HG03439 (cell line): ENCODE measurements at regions not wholly inside any gene's neighbourhood (a gene's known extent, or its start where the extent isn't known, plus 50 kb on each side); places are given as distances from the start of the nearest gene placed in this dataset.
"Not testable (repeated sequence)": the region's sequence is repeated elsewhere in the genome, so short reads cannot be mapped to it uniquely, and the experiment has no call there.

Source experiments
- ATAC-seq: cut with Tn5 transposase; IDR thresholded peaks from one replicate; pipeline ENCODE4 v1.9.1; 2021; ENCODE audit warnings: mild to moderate bottlenecking, moderate library complexity; ENCODE audit not compliant: unreplicated experiment

DNA sequence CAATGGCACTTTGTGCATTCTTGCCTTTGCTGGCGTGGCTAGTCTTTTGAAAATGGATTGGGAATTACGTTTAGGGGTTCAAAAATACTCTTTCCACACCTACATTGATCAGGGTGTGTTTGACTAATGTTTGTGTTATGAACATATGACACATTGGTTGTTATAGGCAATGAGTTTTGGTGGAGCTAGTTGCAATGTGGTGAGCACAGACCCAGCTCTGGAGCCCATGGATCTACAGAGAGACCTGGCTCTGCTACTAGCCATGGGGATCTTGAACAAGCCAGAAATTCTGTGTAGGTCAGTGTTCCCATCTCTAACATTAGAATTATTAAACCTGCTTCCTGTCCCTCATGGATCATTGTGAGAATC is 222.4 kb upstream of the UBL3 start:
- no peak for ATAC-seq

DNA sequence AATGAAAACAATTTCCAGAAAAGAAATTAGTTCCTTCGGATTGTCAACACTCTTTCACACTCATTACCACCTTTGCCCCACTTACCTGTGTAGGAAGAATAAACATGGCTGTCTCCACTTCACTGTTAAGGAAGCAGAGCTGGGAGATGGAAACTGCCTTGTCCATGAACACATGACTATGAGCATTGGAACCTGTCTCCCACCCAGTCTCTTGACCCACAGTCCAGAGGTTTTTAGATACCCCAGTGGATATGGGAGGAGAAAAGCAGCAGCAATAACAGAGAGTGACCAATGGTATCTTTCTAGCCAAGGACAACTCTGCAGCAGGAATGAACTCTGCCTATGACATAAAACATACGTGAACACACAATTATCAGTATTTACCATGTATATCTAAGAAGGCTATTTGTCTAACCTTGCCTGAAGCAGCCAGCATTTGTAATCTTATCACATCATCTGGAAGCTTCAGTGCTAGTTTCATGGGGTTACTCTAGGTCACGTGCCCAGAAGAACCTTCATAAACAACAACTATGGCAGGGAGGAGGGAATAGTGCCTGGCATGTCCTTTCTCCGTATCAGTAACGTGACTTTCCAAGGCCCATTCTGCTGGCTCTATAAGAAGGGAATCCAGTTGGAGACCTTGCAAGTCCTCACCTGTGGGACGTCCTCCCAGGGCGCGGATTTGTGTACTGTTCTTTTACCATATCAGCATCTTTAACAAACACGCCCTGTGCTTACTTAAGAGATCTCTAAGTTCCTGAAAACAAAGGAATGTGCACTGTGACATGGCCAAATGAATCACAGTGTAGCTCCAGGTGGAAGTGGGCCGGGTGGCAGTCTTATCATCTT is 221.8 kb upstream of the UBL3 start:
- no peak for ATAC-seq

DNA sequence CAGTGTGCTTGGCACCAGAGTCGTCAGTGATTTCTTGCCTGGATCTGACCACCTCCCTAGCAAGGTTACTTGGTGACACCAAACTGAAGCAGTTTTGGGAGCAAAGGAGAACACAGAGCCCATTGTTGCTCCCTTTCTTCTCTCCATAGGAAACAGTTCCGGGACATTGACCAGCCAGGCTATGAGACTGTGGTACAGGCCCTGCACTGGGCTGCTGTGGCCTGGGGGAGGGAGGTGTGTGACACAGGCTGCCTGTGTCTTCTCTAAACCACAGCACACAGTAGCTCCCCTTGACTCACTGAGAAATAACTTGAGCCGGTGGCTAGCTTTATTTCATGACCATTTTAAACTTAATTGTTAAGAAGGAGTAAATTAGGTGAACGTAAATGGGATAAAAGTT is 214.8 kb upstream of the UBL3 start:
- no peak for ATAC-seq

DNA sequence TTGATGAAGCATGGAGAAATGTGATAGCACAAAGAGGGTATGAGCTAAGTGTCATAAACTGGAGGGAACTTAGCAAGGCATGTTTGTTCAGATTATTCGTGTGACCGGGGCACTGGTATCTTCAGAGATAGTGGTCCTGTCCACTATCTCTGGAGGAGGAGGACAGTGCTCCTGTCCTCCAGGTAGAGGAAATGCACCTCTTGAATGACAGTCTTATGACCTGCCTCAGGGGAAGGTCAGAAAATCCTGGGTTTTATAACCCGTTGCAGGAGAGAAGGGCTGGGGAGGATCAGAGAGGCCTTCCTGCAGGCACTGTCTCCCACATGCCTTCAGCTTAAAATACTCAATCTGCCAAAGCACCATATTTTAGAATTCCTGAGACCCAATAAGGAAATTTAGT is 213.5 kb upstream of the UBL3 start:
- no peak for ATAC-seq

DNA sequence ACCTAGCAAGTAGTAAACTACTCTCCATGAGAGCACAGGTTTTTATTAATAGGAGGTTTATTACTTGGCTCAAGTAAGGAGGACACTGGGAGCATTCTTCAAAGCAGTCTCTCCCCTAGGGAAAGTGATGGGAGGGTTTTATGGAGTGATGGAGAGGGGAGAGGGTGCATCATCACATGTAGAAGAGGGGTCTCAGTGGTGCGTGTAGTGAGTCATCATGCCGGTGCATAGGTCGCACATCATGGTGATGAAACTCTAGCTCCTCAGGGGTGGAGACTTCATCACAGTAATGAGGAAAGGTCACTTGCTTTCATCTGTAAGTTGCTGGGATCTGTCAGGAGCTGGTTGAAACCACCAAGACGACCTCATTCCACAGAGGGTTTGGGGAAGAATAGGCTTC is 210.8 kb upstream of the UBL3 start:
- no peak for ATAC-seq

DNA sequence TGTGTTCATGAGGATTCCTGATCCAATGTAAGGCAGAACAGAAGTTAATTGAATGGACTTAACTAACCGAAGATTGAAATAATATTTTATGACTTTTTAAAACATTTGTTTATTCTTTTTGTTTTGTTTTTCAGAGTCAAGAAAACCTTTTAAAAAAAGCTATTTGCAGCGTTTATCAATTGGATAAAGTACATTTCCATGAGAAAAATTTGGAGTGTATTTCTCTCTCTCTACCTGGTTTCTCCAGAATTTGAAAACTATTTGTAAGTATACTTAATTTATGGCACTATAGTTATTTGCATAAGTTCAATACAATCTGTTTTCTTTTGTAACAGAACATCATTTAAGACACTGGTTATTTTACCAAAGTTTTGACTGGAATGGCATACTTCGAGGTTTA is 208.0 kb upstream of the UBL3 start:
- ATAC-seq: no peak

DNA sequence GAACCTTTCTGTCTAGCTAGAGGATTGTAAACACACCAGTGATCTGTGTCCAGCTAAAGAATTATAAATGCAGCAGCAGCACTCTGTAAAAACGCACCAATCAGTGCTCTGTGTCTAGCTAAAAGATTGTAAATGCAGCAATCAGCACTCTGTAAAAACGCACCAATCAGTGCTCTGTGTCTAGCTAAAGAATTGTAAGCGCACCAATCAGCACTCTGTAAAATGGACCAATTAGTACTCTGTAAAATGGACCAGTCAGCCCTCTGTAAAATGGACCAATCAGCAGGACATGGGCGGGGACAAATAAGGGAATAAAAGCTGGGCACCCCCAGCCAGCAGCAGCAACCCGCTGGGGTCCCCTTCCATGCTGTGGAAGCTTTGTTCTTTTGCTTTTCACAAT is 204.1 kb upstream of the UBL3 start:
- not testable (repeated sequence) for ATAC-seq

DNA sequence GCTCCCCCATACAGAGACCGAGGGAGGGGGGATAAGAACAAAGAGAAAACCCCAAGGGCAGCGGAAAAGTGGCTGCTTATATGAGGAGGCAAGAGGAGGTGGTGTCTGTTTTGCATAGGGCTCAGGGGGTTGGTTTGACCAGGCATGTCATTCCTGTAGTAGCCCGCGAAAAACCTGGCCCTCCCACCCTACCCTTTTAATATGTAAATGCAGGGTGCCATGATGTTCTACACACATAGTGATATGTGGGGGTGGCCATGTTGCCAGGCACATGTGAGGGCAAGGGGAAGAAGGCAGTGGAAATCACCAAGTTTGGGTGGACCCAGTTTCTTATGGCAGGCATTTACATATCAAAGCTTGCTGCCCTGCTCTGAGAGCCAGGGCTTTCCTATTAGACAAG is 203.5 kb upstream of the UBL3 start:
- no peak for ATAC-seq

DNA sequence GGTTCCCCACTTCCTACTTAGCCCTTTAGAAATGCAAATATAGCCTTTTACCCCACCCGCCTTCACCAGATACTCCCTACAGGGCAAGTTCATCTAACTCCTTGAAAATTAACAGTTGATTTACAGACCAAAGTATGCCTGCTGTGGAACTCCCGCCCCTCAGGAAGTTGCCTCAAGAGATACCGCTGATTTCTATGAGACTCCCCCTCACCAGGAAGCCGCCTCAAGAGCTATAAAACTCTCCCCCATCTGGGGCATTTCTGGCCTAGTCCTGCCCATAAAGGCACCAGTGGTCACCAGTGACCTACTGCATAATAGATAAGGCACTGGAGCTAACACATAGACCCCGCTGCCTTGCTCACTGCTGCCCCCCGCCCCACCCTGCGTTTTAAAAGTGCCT is 201.7 kb upstream of the UBL3 start:
- no peak for ATAC-seq

DNA sequence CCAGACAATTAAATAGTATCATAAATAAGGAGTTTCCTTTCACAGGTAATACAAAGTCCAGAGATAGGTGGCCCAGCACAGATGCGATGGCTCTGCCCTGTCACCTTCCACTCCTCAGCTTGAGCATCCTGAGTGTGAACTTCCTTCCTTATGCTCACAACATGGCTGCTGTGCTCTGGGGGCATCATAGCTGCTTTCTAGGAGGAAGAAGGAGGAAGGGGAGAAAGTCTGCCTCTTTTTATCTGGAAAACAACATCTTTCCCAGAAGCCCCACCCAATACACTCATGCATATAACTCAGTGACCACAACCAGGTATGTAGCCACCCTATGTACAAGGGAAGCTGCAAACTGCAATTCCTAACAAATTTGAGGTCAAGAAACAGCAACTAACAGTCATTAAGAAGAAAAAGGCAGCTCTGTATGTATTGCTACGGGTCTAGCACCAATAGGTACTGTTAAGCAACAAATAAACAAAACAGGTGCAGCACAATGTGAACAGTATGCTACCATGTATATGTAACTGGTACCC is 201.2 kb upstream of the UBL3 start:
- no peak for ATAC-seq

DNA sequence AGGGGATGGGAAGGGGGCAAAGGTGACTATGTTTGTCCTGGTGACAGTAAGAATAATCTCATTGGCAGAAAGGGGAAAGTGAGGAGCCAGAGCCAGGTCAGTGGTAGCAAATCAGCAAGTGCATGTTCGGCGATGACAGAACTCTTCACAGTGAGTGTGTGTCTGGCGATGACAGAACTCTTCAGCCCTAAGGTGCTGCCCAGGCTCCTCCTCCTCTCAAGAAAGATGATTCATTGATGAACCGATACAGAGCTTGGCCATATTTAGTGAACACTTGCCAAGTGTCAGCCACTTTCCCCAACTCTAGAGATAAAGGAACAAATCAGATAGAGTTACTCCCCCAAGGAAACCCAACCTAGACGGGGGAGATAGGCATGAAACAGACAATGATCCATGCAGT is 199.3 kb upstream of the UBL3 start:
- ATAC-seq: no peak

DNA sequence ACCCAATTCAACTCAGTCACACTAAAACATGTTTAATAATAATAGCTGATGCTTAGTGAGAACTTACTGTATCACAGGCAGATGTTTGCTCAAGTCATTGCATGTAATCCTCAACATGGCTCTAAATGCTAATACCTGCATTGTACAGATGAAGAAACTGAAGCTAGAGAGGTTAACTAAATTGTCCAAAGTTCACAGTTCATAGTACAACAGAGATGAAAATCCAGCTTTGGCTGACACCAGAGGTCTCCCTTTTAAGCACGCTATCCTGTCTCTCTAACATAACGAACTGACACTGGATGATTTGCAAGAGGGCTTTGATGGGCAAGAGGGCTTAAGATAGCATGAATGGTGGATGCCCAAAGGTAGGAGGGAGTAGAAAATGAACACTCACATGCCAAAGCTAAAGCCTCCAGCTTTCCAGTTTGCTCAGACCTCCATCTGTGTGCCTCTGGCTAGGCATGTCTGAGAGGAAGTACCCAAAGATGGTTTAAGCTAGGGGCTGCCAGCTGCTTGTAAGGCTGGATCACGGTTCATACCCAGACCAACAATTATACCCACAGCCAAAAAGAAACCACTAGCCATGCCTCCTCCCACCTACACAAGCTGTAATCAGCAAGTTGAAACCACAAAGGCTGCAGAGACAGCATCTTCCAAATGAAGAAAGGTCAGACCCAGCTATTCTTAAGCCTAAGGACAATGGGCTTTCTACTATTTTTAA is 196.9 kb upstream of the UBL3 start:
- no peak for ATAC-seq

DNA sequence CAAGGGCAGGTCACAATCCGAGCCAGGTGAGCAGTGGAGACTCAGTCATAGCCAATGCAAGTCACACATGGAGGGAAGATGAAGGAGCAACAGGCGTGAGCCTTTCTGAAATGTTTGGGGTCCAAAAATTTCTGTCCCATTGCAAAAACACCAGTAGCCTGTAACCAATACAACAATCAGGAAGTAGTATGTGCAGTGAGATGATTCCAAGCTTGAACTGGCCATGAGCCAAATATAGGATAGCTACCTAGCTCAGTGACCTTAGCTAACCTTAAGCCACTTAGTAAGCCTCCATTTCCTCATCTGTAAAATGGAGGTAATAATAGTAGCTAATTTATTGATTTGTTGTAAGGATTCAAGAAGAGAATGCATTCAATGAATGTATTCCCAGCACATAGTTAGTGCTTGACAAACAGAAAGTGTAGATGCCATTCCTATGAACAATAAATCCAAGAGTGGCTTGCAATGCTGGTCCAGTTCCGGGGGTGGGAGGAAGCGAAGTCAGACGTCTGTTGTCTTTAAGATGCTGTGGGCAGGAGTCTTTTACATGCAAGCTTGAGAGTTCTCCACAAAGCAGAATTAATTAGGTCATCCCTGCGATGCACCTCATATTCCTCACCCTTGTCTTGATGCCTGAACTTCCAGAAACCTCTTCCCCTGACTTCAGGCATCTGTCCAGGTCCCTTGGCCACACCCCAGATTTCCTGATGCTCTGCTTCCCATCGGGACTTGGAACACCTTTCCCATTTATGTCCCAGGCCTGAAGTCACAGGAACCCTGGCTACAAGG is 195.7 kb upstream of the UBL3 start:
- ATAC-seq: no peak

DNA sequence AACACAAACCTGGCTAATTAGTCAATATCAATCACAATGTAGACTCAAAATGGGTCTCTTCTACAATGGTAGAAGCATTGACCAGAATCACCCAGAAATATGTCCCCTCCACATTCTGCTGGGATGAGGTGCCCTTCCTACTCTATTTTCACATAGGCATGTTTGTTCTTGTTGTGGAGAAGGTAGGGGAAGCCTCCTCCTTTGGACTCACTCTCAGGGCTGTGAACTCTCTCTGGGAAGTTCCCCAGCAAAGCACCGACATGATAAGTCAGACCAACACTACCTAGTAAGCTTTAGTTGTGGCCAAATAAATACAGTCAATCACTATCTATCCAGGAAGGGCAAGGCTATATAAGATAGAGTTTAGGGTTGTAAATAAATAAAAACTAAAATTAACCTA is 194.5 kb upstream of the UBL3 start:
- ATAC-seq: no peak

DNA sequence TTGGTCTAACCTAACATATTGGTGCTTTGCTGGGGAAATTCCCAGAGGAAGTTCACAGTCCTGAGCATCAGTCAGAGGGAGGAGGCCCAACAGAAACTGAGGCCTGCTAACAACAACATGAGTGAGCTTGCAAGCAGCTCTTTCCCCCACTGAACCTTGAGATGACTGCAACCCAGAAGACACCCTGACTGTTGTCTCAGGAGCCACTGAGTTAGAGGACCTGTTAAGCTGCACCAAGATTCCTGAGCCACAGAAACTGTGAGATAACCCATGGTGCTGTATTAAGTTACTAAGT is 193.2 kb upstream of the UBL3 start:
- no peak for ATAC-seq

DNA sequence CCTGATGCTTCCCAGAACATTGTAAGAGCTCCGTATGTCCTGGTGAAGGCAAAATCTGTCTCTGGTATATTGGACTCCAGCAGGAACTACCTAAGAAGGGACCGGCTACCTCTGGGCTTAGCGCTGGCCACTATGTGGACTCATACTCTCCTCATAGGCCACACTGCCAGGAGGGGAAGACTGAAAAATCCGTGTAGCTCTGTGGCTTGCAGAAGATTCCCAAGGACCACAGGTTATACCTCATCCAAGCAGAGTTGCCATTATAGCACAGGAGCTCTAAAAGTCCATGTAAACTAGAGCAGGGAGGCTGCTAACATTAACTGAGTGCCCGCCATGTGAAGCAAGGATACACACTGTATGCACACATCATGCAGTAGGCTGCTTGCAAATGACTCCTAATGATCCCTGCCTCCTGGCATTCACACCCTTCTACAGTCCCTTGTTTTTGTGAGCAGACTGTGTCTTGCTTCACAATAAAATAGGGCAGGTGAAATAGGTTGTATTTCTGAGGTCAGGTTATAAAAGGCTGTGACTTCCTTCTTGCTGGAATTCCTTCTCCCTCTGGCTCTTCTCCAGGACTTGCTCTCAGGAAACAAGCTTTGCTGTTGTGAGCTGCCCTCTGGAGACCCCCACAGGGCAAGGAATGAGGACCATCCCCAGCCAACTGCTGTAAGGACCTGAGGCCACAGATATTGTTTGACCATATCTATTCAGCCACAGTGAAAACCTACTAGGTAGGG is 192.6 kb upstream of the UBL3 start:
- ATAC-seq: no peak

DNA sequence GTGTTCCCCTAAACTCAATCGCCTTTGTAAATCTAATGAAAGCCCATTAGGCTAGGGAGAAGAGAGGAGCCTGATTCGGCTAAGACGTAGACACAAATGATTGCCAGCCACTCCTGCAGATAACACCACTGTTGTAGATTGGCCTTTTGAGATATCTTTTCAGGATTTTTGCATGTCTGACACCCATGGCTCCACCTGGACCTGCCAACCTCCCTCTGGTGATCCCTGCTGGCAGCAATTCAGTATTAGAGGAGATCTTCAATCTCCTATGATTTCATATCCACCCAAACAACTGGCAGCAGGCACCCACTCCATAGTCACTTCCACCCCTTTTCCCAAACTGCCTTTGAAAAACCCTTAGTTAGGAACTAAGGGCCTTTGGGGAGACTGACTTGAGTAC is 191.9 kb upstream of the UBL3 start:
- no peak for ATAC-seq

DNA sequence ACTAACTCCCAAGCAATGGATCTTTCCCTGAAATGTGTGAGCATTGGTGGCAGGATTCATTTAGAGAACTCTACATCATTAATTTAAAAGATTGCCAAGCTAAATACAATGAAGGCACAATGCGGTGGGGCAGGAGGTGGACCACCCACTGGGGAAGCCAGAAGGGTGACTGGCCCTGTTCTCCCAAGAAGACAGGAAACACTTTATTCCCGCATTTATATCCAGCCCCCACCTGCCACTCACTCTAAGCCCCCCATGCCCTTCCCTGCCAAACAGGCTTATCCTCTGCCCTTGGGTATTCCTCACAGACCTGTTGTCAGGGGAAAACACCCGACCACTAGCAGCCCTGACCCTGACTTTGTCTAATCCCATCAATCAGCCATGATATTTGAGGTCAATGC is 189.1 kb upstream of the UBL3 start:
- ATAC-seq: no peak

DNA sequence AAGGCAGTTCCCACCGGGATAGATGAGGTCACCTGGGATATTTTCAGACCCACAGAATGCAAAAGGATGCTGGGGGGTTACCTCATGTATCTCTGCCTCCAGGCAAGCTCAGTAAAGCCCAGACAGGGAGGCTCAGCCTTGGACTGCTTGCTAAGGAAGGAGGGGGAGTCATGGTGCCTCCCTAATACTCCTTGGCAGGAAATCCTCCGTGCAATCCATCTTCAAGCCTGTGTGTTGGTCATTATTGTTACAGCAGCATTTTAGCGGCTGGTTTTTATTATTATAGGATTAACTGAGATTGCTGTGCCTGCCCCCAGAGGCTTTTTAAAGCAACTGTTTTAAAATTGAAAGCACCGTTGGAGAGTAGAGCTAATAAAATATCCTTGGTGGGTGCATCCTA is 188.5 kb upstream of the UBL3 start:
- ATAC-seq: no peak

DNA sequence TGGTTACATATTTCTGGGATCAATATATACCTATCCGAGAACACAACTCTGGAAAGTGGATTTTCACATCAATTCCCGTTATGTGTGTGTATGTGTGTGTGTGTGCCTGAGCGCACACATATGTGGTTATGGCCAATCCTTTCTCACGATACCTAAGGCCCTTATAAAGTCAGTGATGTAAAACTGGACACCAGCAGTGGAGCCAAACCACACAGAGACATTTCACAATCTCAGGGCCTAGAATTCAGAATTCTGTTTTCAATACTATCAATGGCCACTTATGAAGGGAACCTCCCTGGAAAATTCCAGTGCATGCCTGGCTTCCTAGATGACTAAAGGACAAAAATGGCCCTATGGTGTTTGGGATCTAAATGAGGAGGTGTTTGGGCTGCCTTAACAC is 187.3 kb upstream of the UBL3 start:
- no peak for ATAC-seq

DNA sequence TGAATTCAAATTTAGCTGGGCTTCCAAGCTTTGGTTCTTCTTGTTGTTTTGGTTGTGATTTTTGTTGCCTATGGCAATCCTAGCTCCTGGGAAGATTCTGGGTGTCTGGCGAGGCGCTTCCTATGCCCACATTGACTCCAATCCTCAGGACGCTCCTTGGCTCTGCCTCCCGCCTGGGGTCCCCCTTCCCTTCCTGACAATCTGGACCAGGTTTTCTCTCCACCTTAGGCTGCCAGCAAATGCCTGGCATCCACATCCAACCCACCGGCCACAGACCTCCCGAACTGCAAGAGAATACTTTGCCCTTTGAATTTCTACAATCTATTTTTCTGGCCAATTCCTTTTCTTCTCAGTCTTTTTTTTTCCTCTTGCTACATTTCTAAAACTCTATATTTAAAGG is 186.9 kb upstream of the UBL3 start:
- ATAC-seq: no peak
